T1000 (cell line): ENCODE measurements at regions not wholly inside any gene's neighbourhood (a gene's known extent, or its start where the extent isn't known, plus 50 kb on each side); places are given as distances from the start of the nearest gene placed in this dataset.

Source experiments
- DNase-seq: peaks from one replicate; lab custom pipeline; 2025; ENCODE audit warnings: mixed read lengths; lab: John Stamatoyannopoulos, UW

GRCh38 chr2:41400088-41400665 is 647.6 kb upstream of the PKDCC start:
- DNase-seq = no peak

GRCh38 chr2:41405441-41405840 is 642.4 kb upstream of the PKDCC start:
- no peak for DNase-seq

GRCh38 chr2:41409328-41409727 is 638.5 kb upstream of the PKDCC start:
- no peak for DNase-seq

- no peak for DNase-seq
These were observed 637.8 kb upstream of the PKDCC start for GRCh38 chr2:41410011-41410410.

- no peak for DNase-seq
These were observed 633.9 kb upstream of the PKDCC start for GRCh38 chr2:41413813-41414485.

- no peak for DNase-seq
These were observed 633.2 kb upstream of the PKDCC start for GRCh38 chr2:41414486-41415230.

- DNase-seq = no peak
These were observed 630.3 kb upstream of the PKDCC start for GRCh38 chr2:41417511-41417910.

- no peak for DNase-seq
These were observed 627.6 kb upstream of the PKDCC start for GRCh38 chr2:41420219-41420618.

GRCh38 chr2:41420872-41421271 is 626.9 kb upstream of the PKDCC start:
- DNase-seq = no peak

- DNase-seq = no peak
These were observed 616.1 kb upstream of the PKDCC start for GRCh38 chr2:41431756-41432155.

GRCh38 chr2:41432459-41432858 is 615.4 kb upstream of the PKDCC start:
- DNase-seq = no peak

- DNase-seq = no peak
These were observed 612.8 kb upstream of the PKDCC start for GRCh38 chr2:41434991-41435390.

GRCh38 chr2:41441958-41442357 is 605.9 kb upstream of the PKDCC start:
- no peak for DNase-seq

GRCh38 chr2:41445865-41446264 is 602.0 kb upstream of the PKDCC start:
- DNase-seq = no peak

GRCh38 chr2:41446266-41446665 is 601.6 kb upstream of the PKDCC start:
- no peak for DNase-seq

GRCh38 chr2:41448221-41448620 is 599.6 kb upstream of the PKDCC start:
- DNase-seq = no peak

GRCh38 chr2:41457026-41457425 is 590.8 kb upstream of the PKDCC start:
- no peak for DNase-seq

- DNase-seq = no peak
These were observed 587.2 kb upstream of the PKDCC start for GRCh38 chr2:41460661-41461060.

GRCh38 chr2:41464395-41464794 is 583.4 kb upstream of the PKDCC start:
- DNase-seq = no peak

GRCh38 chr2:41475959-41476358 is 571.9 kb upstream of the PKDCC start:
- DNase-seq = no peak

GRCh38 chr2:41482659-41483058 is 565.2 kb upstream of the PKDCC start:
- DNase-seq = no peak

GRCh38 chr2:41483226-41483625 is 564.6 kb upstream of the PKDCC start:
- DNase-seq = no peak
